ENCODE measurements at regions not wholly inside any gene's neighbourhood (a gene's known extent, or its start where the extent isn't known, plus 50 kb on each side); places are given as distances from the start of the nearest gene placed in this dataset.

GRCh38 chr6:92934625-92935024 lies 484.7 kb downstream of the EPHA7 start:
- no peak overlapping the region for H3K4me3 ChIP-seq (ENCODE audit: low read depth, low read length)

GRCh38 chr6:92930171-92930570 lies 489.2 kb downstream of the EPHA7 start:
- DNase-seq (ENCODE audit: low read depth) = no peak
- no peak for TF ChIP-seq CTCF (conservative IDR thresholded peaks at IDR 0.05; ENCODE audit: low read depth, low read length)
- no peak overlapping the region for H3K4me3 ChIP-seq (ENCODE audit: low read depth, low read length)

More at GRCh38 chr6:92934625-92935024, 484.7 kb downstream of the EPHA7 start:
- no peak for DNase-seq (ENCODE audit: low read depth)
- no peak for TF ChIP-seq CTCF (conservative IDR thresholded peaks at IDR 0.05; ENCODE audit: low read depth, low read length)

GRCh38 chr6:92922216-92922806 lies 497.0 kb downstream of the EPHA7 start:
- DNase-seq (ENCODE audit: low read depth) = no peak
- TF ChIP-seq CTCF (conservative IDR thresholded peaks at IDR 0.05; ENCODE audit: low read depth, low read length) = no peak
- H3K4me3 ChIP-seq (ENCODE audit: low read depth, low read length) = no peak overlapping the region

GRCh38 chr6:92915466-92915865 lies 503.9 kb downstream of the EPHA7 start:
- H3K4me3 ChIP-seq (ENCODE audit: low read depth, low read length) = no peak overlapping the region
- no peak for TF ChIP-seq CTCF (conservative IDR thresholded peaks at IDR 0.05; ENCODE audit: low read depth, low read length)
- no peak for DNase-seq (ENCODE audit: low read depth)

- no peak for TF ChIP-seq CTCF (conservative IDR thresholded peaks at IDR 0.05; ENCODE audit: low read depth, low read length)
- DNase-seq (ENCODE audit: low read depth) = no peak
- no peak overlapping the region for H3K4me3 ChIP-seq (ENCODE audit: low read depth, low read length)
Measured at GRCh38 chr6:92911301-92911700, 508.1 kb downstream of the EPHA7 start.

- no peak for DNase-seq (ENCODE audit: low read depth)
- no peak for TF ChIP-seq CTCF (conservative IDR thresholded peaks at IDR 0.05; ENCODE audit: low read depth, low read length)
Measured at GRCh38 chr6:92910646-92911045, 508.7 kb downstream of the EPHA7 start.

GRCh38 chr6:92906385-92906784 lies 513.0 kb downstream of the EPHA7 start:
- TF ChIP-seq CTCF (conservative IDR thresholded peaks at IDR 0.05; ENCODE audit: low read depth, low read length) = no peak
- no peak for DNase-seq (ENCODE audit: low read depth)

More at GRCh38 chr6:92910646-92911045, 508.7 kb downstream of the EPHA7 start:
- H3K4me3 ChIP-seq (ENCODE audit: low read depth, low read length) = no peak overlapping the region

More at GRCh38 chr6:92906385-92906784, 513.0 kb downstream of the EPHA7 start:
- H3K4me3 ChIP-seq (ENCODE audit: low read depth, low read length) = no peak overlapping the region

All from epithelial cell of proximal tubule (primary cell).